H9 (cell line): ENCODE measurements at regions not wholly inside any gene's neighbourhood (a gene's known extent, or its start where the extent isn't known, plus 50 kb on each side); places are given as distances from the start of the nearest gene placed in this dataset.

Experiments used
- DNase-seq: peaks from one replicate; pipeline ENCODE4 v3.0.0-alpha.2; 2017
- H2AFZ ChIP-seq: one replicate; pipeline ENCODE4 v1.6.1; 2013; ENCODE audit warnings: mild to moderate bottlenecking, low read length, control low read depth, moderate library complexity
- H2AK5ac ChIP-seq: 2 replicates; pipeline ENCODE4 v1.6.1; 2013; ENCODE audit warnings: low read length, control low read depth, mixed read lengths; ENCODE audit not compliant: insufficient read length
- H2BK120ac ChIP-seq: one replicate; pipeline ENCODE4 v1.6.1; 2013; ENCODE audit warnings: low read depth, mild to moderate bottlenecking, low read length, control low read depth, inconsistent platforms; ENCODE audit not compliant: poor library complexity, severe bottlenecking
- H2BK12ac ChIP-seq: 2 replicates; pipeline ENCODE4 v1.6.1; 2013; ENCODE audit warnings: low read length, control low read depth, mixed read lengths, low read depth; ENCODE audit not compliant: insufficient read length
- H2BK15ac ChIP-seq: 2 replicates; pipeline ENCODE4 v1.6.1; 2013; ENCODE audit warnings: low read depth, low read length, control low read depth
- H2BK20ac ChIP-seq: one replicate; pipeline ENCODE4 v1.6.1; 2013; ENCODE audit warnings: low read depth, mild to moderate bottlenecking, low read length, control low read depth, inconsistent platforms; ENCODE audit not compliant: poor library complexity, severe bottlenecking
- H2BK5ac ChIP-seq: 2 replicates; pipeline ENCODE4 v1.6.1; 2013; ENCODE audit warnings: low read length, control low read depth, mixed read lengths; ENCODE audit not compliant: insufficient read length
- H3K14ac ChIP-seq: 2 replicates; pipeline ENCODE4 v1.6.1; 2013; ENCODE audit warnings: low read length, control low read depth; ENCODE audit not compliant: insufficient read depth
- H3K18ac ChIP-seq: 2 replicates; pipeline ENCODE4 v1.6.1; 2013; ENCODE audit warnings: low read depth, mild to moderate bottlenecking, mixed read lengths, low read length, control low read depth; ENCODE audit not compliant: insufficient read length
- H3K23ac ChIP-seq: 2 replicates; pipeline ENCODE4 v1.6.1; 2013; ENCODE audit warnings: low read length, control low read depth, mixed read lengths, low read depth; ENCODE audit not compliant: insufficient read length
- H3K23me2 ChIP-seq: 2 replicates; pipeline ENCODE4 v1.6.1; 2013; ENCODE audit warnings: low read depth, mild to moderate bottlenecking, mixed read lengths, low read length, control low read depth; ENCODE audit not compliant: insufficient read length, poor library complexity, severe bottlenecking
- H3K27ac ChIP-seq: 2 replicates; pipeline ENCODE4 v1.5.1; 2013; ENCODE audit warnings: low read length, control low read depth, mixed read lengths, low read depth; ENCODE audit not compliant: insufficient read length
- H3K27me3 ChIP-seq: 2 replicates; pipeline ENCODE4 v1.6.1; 2013; ENCODE audit warnings: low read length, control low read depth, inconsistent platforms; ENCODE audit not compliant: insufficient read depth
- H3K4ac ChIP-seq: 2 replicates; pipeline ENCODE4 v1.6.1; 2013; ENCODE audit warnings: low read depth, mild to moderate bottlenecking, control low read depth, inconsistent platforms, low read length, moderate library complexity
- H3K4me1 ChIP-seq: 2 replicates; pipeline ENCODE4 v1.6.1; 2013; ENCODE audit warnings: low read length, control low read depth, inconsistent platforms; ENCODE audit not compliant: insufficient read depth
- H3K4me2 ChIP-seq: 2 replicates; pipeline ENCODE4 v1.6.1; 2013; ENCODE audit warnings: low read length, control low read depth, mixed read lengths; ENCODE audit not compliant: insufficient read length, insufficient read depth
- H3K56ac ChIP-seq: 2 replicates; pipeline ENCODE4 v1.6.1; 2013; ENCODE audit warnings: low read depth, mild to moderate bottlenecking, mixed read lengths, low read length, control low read depth; ENCODE audit not compliant: insufficient read length
- H3K79me1 ChIP-seq: 2 replicates; pipeline ENCODE4 v1.6.1; 2013; ENCODE audit warnings: low read depth, mild to moderate bottlenecking, moderate library complexity, low read length, control low read depth, inconsistent platforms; ENCODE audit not compliant: insufficient read depth, poor library complexity, severe bottlenecking
- H3K79me2 ChIP-seq: 2 replicates; pipeline ENCODE4 v1.6.1; 2013; ENCODE audit warnings: low read length, control low read depth, inconsistent platforms; ENCODE audit not compliant: insufficient read depth
- H3K9ac ChIP-seq: 2 replicates; pipeline ENCODE4 v1.6.1; 2013; ENCODE audit warnings: low read length, control low read depth, mixed read lengths; ENCODE audit not compliant: insufficient read length; ENCODE audit errors: extremely low read depth
- H3K9me3 ChIP-seq: one replicate; pipeline ENCODE4 v1.6.1; 2013; ENCODE audit warnings: low read depth, low read length, inconsistent platforms; ENCODE audit not compliant: control insufficient read depth
- H3T11ph ChIP-seq: one replicate; pipeline ENCODE4 v1.6.1; 2013; ENCODE audit warnings: mild to moderate bottlenecking, low read length, control low read depth, inconsistent platforms
- H4K20me1 ChIP-seq: one replicate; pipeline ENCODE4 v1.6.1; 2013; ENCODE audit not compliant: control insufficient read depth, insufficient read length, insufficient read depth
- H4K5ac ChIP-seq: 2 replicates; pipeline ENCODE4 v1.6.1; 2013; ENCODE audit warnings: low read depth, mild to moderate bottlenecking, mixed read lengths, low read length, control low read depth; ENCODE audit not compliant: insufficient read length
- H4K8ac ChIP-seq: replicated peaks from 2 replicates; pipeline ENCODE4 v1.6.1; 2013; ENCODE audit warnings: low read length, control low read depth, mixed read lengths, low read depth; ENCODE audit not compliant: insufficient read length
- H4K91ac ChIP-seq: 2 replicates; pipeline ENCODE4 v1.6.1; 2013; ENCODE audit warnings: low read depth, mild to moderate bottlenecking, moderate library complexity, mixed read lengths, low read length, control low read depth; ENCODE audit not compliant: insufficient read length
- H3K27ac Mint-ChIP-seq, 3 experiments: 2 replicates in 2 of 3; 3 replicates in 1 of 3; pipeline ENCODE4 v1.8.0; 2020 to 2021; ENCODE audit warnings: mixed read lengths in 3 of 3, mild to moderate bottlenecking in 1 of 3, moderate library complexity in 1 of 3
- H3K27me3 Mint-ChIP-seq: 2 replicates; pipeline ENCODE4 v1.8.0; 2021; ENCODE audit warnings: low read depth, mild to moderate bottlenecking, moderate library complexity, mixed read lengths
- H3K36me3 Mint-ChIP-seq, 3 experiments: 2 replicates in 2 of 3; 3 replicates in 1 of 3; pipeline ENCODE4 v1.8.0; 2020 to 2021; ENCODE audit warnings: low read depth in 3 of 3, mixed read lengths in 3 of 3; ENCODE audit not compliant: insufficient read depth in 1 of 3
- H3K4me1 Mint-ChIP-seq, 2 experiments: 2 replicates each; pipeline ENCODE4 v1.8.0; 2020; ENCODE audit warnings: mixed read lengths in 2 of 2
- H3K4me3 Mint-ChIP-seq, 2 experiments: 2 replicates in 1 of 2; 3 replicates in 1 of 2; pipeline ENCODE4 v1.8.0; 2020 to 2021; ENCODE audit warnings: mild to moderate bottlenecking in 2 of 2, mixed read lengths in 2 of 2, moderate library complexity in 1 of 2
- H3K9me3 Mint-ChIP-seq, 2 experiments: 2 replicates in 1 of 2; 3 replicates in 1 of 2; pipeline ENCODE4 v1.8.0; 2020; ENCODE audit warnings: mild to moderate bottlenecking in 2 of 2, mixed read lengths in 2 of 2, moderate library complexity in 1 of 2
- WGBS: extraction: QIAGEN DNeasy Blood & Tissue Kit; methylation state at CpG from one replicate; pipeline ENCODE4 v1.1.7; 2013; ENCODE audit warnings: missing lambda C conversion rate, low lambda C conversion rate, mixed read lengths; ENCODE audit not compliant: insufficient read length; ENCODE audit errors: extremely low coverage; 5-methylcytosine and 5-hydroxymethylcytosine counted together
- TF ChIP-seq, protein P1 (sequence below): fragments of 200-600 bp; sonication (generic); conservative IDR thresholded peaks from 3 replicates; pipeline ENCODE4 v1.8.0; 2021; ENCODE audit warnings: antibody characterized with exemption, mild to moderate bottlenecking

DNA sequence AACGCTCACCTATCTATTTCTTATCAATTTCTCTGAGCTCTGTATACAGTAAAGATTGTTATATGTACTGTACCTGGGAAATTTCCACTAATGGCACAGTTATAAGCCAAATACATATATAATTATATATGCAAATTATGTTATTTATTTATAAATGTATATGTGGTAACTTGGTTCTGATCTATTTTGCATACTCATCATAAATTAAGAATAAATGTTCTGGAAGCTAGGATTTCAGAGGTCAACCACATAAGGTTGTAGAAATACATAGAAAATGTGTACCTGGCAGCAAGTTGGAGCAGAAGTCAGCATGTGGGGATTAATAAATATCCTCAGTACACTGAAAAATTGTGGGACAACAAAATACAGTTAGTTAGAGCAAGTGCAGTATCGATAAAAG is 353.7 kb upstream of the ZNF521 start:
- WGBS = no CpG with 5 or more reads among the region's 2 CpGs
- H3K4me3 Mint-ChIP-seq = no peak overlapping the region
- H2BK5ac ChIP-seq = no peak overlapping the region

More for the DNA sequence above, 353.7 kb upstream of the ZNF521 start:
- H4K5ac ChIP-seq = no peak overlapping the region
- no peak overlapping the region for H4K8ac ChIP-seq
- no peak overlapping the region for H2AK5ac ChIP-seq
- H4K20me1 ChIP-seq = no peaks in the 10 kb centered on the region
- DNase-seq = no peak
- no peaks in the 10 kb centered on the region for H3K9me3 ChIP-seq
- H3K79me1 ChIP-seq = no peaks in the 10 kb centered on the region
- no peak overlapping the region for H3K23ac ChIP-seq
- H2BK20ac ChIP-seq = no peak overlapping the region
- H3K79me2 ChIP-seq = no peaks in the 10 kb centered on the region
- H4K91ac ChIP-seq = no peak overlapping the region
- no peak overlapping the region for H3K27ac Mint-ChIP-seq
- H3K4me1 ChIP-seq = no peaks in the 10 kb centered on the region
- no peak overlapping the region for H3K4me2 ChIP-seq
- H3K27ac ChIP-seq = no peak overlapping the region
- H3K27me3 Mint-ChIP-seq = no peaks in the 10 kb centered on the region; the same call in 1 of the 2 replicates
- H3T11ph ChIP-seq = no peak overlapping the region
- no peak overlapping the region for H2BK15ac ChIP-seq
- H3K14ac ChIP-seq = no peak overlapping the region
- H2AFZ ChIP-seq = no peak overlapping the region
- no peaks in the 10 kb centered on the region for H3K23me2 ChIP-seq
- no peaks in the 10 kb centered on the region for H3K36me3 Mint-ChIP-seq
- no peak overlapping the region for H3K18ac ChIP-seq
- TF ChIP-seq, protein P1, sequence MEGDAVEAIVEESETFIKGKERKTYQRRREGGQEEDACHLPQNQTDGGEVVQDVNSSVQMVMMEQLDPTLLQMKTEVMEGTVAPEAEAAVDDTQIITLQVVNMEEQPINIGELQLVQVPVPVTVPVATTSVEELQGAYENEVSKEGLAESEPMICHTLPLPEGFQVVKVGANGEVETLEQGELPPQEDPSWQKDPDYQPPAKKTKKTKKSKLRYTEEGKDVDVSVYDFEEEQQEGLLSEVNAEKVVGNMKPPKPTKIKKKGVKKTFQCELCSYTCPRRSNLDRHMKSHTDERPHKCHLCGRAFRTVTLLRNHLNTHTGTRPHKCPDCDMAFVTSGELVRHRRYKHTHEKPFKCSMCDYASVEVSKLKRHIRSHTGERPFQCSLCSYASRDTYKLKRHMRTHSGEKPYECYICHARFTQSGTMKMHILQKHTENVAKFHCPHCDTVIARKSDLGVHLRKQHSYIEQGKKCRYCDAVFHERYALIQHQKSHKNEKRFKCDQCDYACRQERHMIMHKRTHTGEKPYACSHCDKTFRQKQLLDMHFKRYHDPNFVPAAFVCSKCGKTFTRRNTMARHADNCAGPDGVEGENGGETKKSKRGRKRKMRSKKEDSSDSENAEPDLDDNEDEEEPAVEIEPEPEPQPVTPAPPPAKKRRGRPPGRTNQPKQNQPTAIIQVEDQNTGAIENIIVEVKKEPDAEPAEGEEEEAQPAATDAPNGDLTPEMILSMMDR = no peak
- no peak overlapping the region for H2BK12ac ChIP-seq
- H3K56ac ChIP-seq = no peak overlapping the region
- no peak overlapping the region for H3K9ac ChIP-seq
- H3K9me3 Mint-ChIP-seq = no peaks in the 10 kb centered on the region
- no peak overlapping the region for H3K4ac ChIP-seq
- H3K27me3 ChIP-seq = no peaks in the 10 kb centered on the region
- H3K4me1 Mint-ChIP-seq = peaks cover 6 to 10% of the 10 kb centered on the region in 2 experiments
- H2BK120ac ChIP-seq = no peak overlapping the region
